PC-9 (cell line): ENCODE measurements at regions not wholly inside any gene's neighbourhood (a gene's known extent, or its start where the extent isn't known, plus 50 kb on each side); places are given as distances from the start of the nearest gene placed in this dataset.

Source experiments
- BruUV-seq: library from RNA; stranded (reverse); fragments of 400-500 nt; replicated peaks from 2 replicates; lab custom pipeline; 2021; lab: Mats Ljungman, UMichigan
- CTCF ChIA-PET: fragments of 300-600 bp; sonication (Branson Sonifier 250); formaldehyde crosslinking; loops from one replicate; lab custom pipeline; 2022; ENCODE audit warnings: antibody characterized with exemption; lab: Charles Lee
- POLR2A ChIA-PET: fragments of 300-600 bp; sonication (Branson Sonifier 250); formaldehyde crosslinking; loops from one replicate; lab custom pipeline; 2022; ENCODE audit warnings: antibody characterized with exemption; ENCODE audit not compliant: unreplicated experiment; lab: Charles Lee
- DNase-seq, 2 experiments: peaks; one replicate each; pipeline versions ENCODE4 v3.0.0 to v3.0.0-alpha.2; 2015 to 2022; ENCODE audit warnings: mixed read lengths in 1 of 2
- H2AFZ ChIP-seq: fragments of 200-600 bp; sonication (generic); 2 replicates; pipeline ENCODE4 v1.8.1; 2017; ENCODE audit warnings: antibody characterized with exemption
- H3F3A ChIP-seq: fragments of 200-600 bp; sonication (generic); 2 replicates; pipeline ENCODE4 v1.8.1; 2017; ENCODE audit warnings: antibody characterized with exemption, mild to moderate bottlenecking, low read depth; ENCODE audit not compliant: insufficient read depth
- H3K27ac ChIP-seq: fragments of 200-600 bp; sonication (generic); 2 replicates; pipeline ENCODE4 v1.6.1; 2016; ENCODE audit warnings: mixed run types
- H3K27me3 ChIP-seq: fragments of 200-600 bp; sonication (generic); 2 replicates; pipeline ENCODE4 v1.6.1; 2016; ENCODE audit warnings: low read depth, mixed run types; ENCODE audit not compliant: insufficient read depth
- H3K36me3 ChIP-seq: fragments of 200-600 bp; sonication (generic); 2 replicates; pipeline ENCODE4 v1.6.1; 2016; ENCODE audit warnings: low read depth, mixed run types
- H3K4me1 ChIP-seq: fragments of 200-600 bp; sonication (generic); replicated peaks from 2 replicates; pipeline ENCODE4 v1.6.1; 2016; ENCODE audit warnings: mixed run types; ENCODE audit not compliant: insufficient read depth
- H3K4me2 ChIP-seq: fragments of 200-600 bp; sonication (generic); 2 replicates; pipeline ENCODE4 v1.6.1; 2017; ENCODE audit warnings: mixed run types
- H3K4me3 ChIP-seq: fragments of 200-600 bp; sonication (generic); 2 replicates; pipeline ENCODE4 v1.6.1; 2016; ENCODE audit warnings: mixed run types
- H3K79me2 ChIP-seq: fragments of 200-600 bp; sonication (generic); 2 replicates; pipeline ENCODE4 v1.6.1; 2017; ENCODE audit warnings: low read depth, mixed run types
- H3K9me2 ChIP-seq: fragments of 200-600 bp; sonication (generic); 2 replicates; pipeline ENCODE4 v1.8.1; 2017; ENCODE audit warnings: mild to moderate bottlenecking; ENCODE audit not compliant: insufficient read depth
- H3K9me3 ChIP-seq: fragments of 200-600 bp; sonication (generic); 2 replicates; pipeline ENCODE4 v1.8.1; 2016; ENCODE audit warnings: low read depth; ENCODE audit not compliant: insufficient read depth
- H4K20me1 ChIP-seq: fragments of 200-600 bp; sonication (generic); 2 replicates; pipeline ENCODE4 v1.8.1; 2017; ENCODE audit not compliant: insufficient read depth
- CTCF ChIP-seq: fragments of 200-600 bp; sonication (generic); conservative IDR thresholded peaks from 2 replicates; pipeline ENCODE4 v1.6.1; 2017; ENCODE audit warnings: mixed run types, antibody characterized with exemption, mild to moderate bottlenecking, moderate library complexity
- EZH2 ChIP-seq: fragments of 200-600 bp; sonication (generic); IDR thresholded peaks from 2 replicates; pipeline ENCODE4 v1.8.0; 2017; ENCODE audit warnings: antibody characterized with exemption, low read depth
- intact Hi-C: fragments of 100-400 bp; cut with micrococcal nuclease; formaldehyde crosslinking; loops from one replicate; pipeline ENCODE4 v1.10.0; 2022; ENCODE audit not compliant: unreplicated experiment

GRCh38 chr14:26381405-26381804, 216.4 kb downstream of the NOVA1 start:
- Histone ChIP-seq H3K9me3 (no peaks in the 10 kb centered on the region), H3K27ac (no peak overlapping the region), H4K20me1 (no peaks in the 10 kb centered on the region), H3K79me2 (no peaks in the 10 kb centered on the region), H3F3A (no peaks in the 10 kb centered on the region), H2AFZ (no peak overlapping the region), H3K9me2 (no peaks in the 10 kb centered on the region), H3K36me3 (no peaks in the 10 kb centered on the region), H3K4me3 (no peak overlapping the region), H3K4me1 (no peaks in the 10 kb centered on the region), H3K4me2 (no peak overlapping the region), H3K27me3 (no peaks in the 10 kb centered on the region)
- ChIA-PET POLR2A (no interaction called here), CTCF (interaction anchor here (0.6 kb wide), 1 partner anchor 13 kb away, joined by 3 read pairs; no protein-coding TSS in a partner anchor)
- intact Hi-C loops = no loop called here
- no peak for TF ChIP-seq CTCF
- TF ChIP-seq EZH2 = no peak
- no peak for DNase-seq
- BruUV-seq = no TSS peak

- no peaks in the 10 kb centered on the region for H3K27me3 ChIP-seq
- no TSS peak for BruUV-seq
- H2AFZ ChIP-seq = no peak overlapping the region
- H3K9me2 ChIP-seq = no peaks in the 10 kb centered on the region
- H3K4me3 ChIP-seq = no peak overlapping the region
- TF ChIP-seq EZH2 (no peak), CTCF (no peak)
- H3K4me2 ChIP-seq = no peak overlapping the region
- H3K4me1 ChIP-seq = no peaks in the 10 kb centered on the region
- no peaks in the 10 kb centered on the region for H3F3A ChIP-seq
- no peaks in the 10 kb centered on the region for H3K9me3 ChIP-seq
- no peaks in the 10 kb centered on the region for H3K79me2 ChIP-seq
- no peak overlapping the region for H3K27ac ChIP-seq
- ChIA-PET POLR2A (no interaction called here), CTCF (no interaction called here)
- H3K36me3 ChIP-seq = no peaks in the 10 kb centered on the region
- no peaks in the 10 kb centered on the region for H4K20me1 ChIP-seq
- intact Hi-C loops = no loop called here
- no peak for DNase-seq
Measured at GRCh38 chr14:26380637-26381036, 217.2 kb downstream of the NOVA1 start.

GRCh38 chr14:26379951-26380350, 217.9 kb downstream of the NOVA1 start:
- ChIA-PET POLR2A (no interaction called here), CTCF (no interaction called here)
- no peaks in the 10 kb centered on the region for H3K9me3 ChIP-seq
- H3F3A ChIP-seq = no peaks in the 10 kb centered on the region
- no peak overlapping the region for H3K27ac ChIP-seq
- H3K9me2 ChIP-seq = no peaks in the 10 kb centered on the region
- no TSS peak for BruUV-seq
- H4K20me1 ChIP-seq = no peaks in the 10 kb centered on the region
- no peak overlapping the region for H3K4me3 ChIP-seq
- intact Hi-C loops = no loop called here
- H3K4me1 ChIP-seq = no peaks in the 10 kb centered on the region
- no peaks in the 10 kb centered on the region for H3K79me2 ChIP-seq
- no peak for TF ChIP-seq CTCF
- TF ChIP-seq EZH2 = no peak
- H3K4me2 ChIP-seq = no peak overlapping the region
- no peaks in the 10 kb centered on the region for H3K27me3 ChIP-seq
- no peak overlapping the region for H2AFZ ChIP-seq
- no peak for DNase-seq
- H3K36me3 ChIP-seq = no peaks in the 10 kb centered on the region
